Bronchial epithelial cell (primary cell): ENCODE measurements at regions not wholly inside any gene's neighbourhood (a gene's known extent, or its start where the extent isn't known, plus 50 kb on each side); places are given as distances from the start of the nearest gene placed in this dataset.

Source experiments
- DNase-seq: peaks from one replicate; pipeline ENCODE4 v3.0.0-alpha.2; 2010; ENCODE audit warnings: low read depth
- FAIRE-seq: peaks from 2 replicates; lab custom pipeline; 2011; peaks lifted over from hg19 to GRCh38; lab: Jason Lieb, UNC
- H3K27me3 ChIP-seq: 2 replicates; pipeline ENCODE4 v1.5.1; 2011; ENCODE audit warnings: low read length; ENCODE audit not compliant: control insufficient read depth, insufficient read depth
- H3K36me3 ChIP-seq: 2 replicates; pipeline ENCODE4 v1.5.1; 2011; ENCODE audit warnings: low read length; ENCODE audit not compliant: control insufficient read depth, insufficient read depth
- H3K4me3 ChIP-seq: 2 replicates; pipeline ENCODE4 v1.5.1; 2011; ENCODE audit warnings: mild to moderate bottlenecking, low read depth, low read length, control low read depth
- TF ChIP-seq, protein P1 (sequence below): IDR thresholded peaks from 2 replicates; pipeline ENCODE4 v1.5.1; 2011; ENCODE audit warnings: mild to moderate bottlenecking, moderate library complexity, low read length, control low read depth, inconsistent platforms; ENCODE audit not compliant: insufficient read depth, severe bottlenecking

DNA sequence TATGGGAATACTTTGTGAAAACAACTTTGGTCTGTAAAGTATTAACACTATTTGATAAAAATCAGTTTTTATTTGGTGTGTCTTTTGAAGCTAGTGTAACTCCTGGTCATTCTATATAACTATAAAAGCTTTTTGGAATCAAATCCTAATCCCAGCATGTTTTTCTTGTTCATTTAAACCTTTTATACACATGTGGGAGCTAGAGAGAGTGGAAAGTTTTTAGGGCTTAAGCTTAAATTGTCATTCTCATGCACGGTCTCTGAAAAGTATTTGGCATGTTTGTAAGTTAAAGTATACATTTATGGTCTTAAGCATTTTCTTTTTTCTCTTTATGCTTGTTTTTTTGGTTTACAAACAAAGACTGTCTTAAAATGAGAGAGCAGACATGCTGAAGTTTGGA lies 83.4 kb upstream of the RARB start:
- FAIRE-seq (no peak), DNase-seq (no peak)
- no peak overlapping the region for H3K4me3 ChIP-seq
- no peaks in the 10 kb centered on the region for H3K36me3 ChIP-seq
- H3K27me3 ChIP-seq = no peaks in the 10 kb centered on the region
- TF ChIP-seq, protein P1, sequence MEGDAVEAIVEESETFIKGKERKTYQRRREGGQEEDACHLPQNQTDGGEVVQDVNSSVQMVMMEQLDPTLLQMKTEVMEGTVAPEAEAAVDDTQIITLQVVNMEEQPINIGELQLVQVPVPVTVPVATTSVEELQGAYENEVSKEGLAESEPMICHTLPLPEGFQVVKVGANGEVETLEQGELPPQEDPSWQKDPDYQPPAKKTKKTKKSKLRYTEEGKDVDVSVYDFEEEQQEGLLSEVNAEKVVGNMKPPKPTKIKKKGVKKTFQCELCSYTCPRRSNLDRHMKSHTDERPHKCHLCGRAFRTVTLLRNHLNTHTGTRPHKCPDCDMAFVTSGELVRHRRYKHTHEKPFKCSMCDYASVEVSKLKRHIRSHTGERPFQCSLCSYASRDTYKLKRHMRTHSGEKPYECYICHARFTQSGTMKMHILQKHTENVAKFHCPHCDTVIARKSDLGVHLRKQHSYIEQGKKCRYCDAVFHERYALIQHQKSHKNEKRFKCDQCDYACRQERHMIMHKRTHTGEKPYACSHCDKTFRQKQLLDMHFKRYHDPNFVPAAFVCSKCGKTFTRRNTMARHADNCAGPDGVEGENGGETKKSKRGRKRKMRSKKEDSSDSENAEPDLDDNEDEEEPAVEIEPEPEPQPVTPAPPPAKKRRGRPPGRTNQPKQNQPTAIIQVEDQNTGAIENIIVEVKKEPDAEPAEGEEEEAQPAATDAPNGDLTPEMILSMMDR = no peak

DNA sequence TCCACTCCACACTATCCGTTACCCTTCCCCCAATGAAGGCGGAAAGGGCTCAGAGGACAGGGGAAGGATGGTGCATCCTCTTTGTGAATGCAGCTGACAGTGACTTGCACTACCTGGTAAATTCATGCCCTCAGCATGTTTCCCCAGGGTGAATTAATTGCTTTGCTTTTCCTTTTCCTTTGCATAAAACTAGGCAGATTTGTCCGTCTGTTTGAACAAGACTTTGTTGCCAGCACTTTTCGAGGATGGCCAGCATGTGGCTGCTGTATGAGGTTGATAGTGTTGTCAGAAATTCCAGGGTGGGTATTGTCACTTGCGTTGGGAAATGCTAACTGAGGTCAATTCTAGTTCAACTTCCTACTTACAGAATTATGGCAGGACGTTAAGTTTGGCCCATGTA lies 79.0 kb upstream of the RARB start:
- DNase-seq (no peak), FAIRE-seq (no peak)
- H3K4me3 ChIP-seq = no peak overlapping the region
- no peaks in the 10 kb centered on the region for H3K27me3 ChIP-seq
- TF ChIP-seq, protein P1 = no peak
- H3K36me3 ChIP-seq = no peaks in the 10 kb centered on the region

DNA sequence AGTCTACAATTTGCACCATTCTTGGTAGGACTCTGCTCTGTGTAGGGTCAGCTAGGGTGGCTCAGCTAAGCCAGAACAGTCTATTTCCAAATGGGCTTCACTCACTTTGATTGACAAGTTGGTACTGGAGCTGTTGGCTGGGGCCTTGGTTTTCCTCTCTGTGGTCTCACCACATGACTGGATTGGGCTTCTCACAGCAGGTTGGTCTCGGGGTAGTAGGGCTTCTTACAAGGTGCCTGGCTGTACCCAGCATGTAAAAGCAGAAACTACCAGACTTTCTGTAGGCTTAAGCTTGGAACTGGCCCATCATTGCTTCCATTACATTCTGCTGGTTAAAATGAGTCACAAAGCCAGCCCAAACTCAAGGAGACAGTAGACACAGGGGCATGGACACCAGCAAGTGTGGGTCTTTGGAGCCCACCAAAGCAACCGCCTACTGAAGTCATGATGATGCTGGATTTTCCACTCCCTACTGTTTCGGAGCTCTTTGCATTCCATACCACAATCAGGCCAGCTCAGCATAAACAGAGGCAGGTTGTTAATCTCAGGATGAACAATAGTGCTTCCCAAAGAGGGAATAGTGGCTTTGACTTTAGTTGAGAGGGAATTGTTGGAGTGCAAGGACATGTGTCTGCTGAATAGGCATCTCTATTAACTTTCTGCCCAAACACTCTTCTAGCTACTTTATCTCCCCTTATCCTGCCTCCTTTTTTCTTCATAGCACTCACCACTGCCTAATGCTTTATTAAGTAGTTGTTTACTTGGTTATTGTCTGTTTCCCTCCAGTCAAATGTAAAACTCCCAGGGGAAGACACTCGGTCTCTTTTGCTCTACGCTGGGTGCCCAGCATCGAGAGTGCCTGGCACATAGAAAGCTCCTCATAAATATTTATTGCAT lies 78.0 kb upstream of the RARB start:
- Histone ChIP-seq H3K27me3 (no peaks in the 10 kb centered on the region), H3K36me3 (no peaks in the 10 kb centered on the region), H3K4me3 (no peak overlapping the region)
- no peak for DNase-seq
- TF ChIP-seq, protein P1 = no peak
- FAIRE-seq = no peak

DNA sequence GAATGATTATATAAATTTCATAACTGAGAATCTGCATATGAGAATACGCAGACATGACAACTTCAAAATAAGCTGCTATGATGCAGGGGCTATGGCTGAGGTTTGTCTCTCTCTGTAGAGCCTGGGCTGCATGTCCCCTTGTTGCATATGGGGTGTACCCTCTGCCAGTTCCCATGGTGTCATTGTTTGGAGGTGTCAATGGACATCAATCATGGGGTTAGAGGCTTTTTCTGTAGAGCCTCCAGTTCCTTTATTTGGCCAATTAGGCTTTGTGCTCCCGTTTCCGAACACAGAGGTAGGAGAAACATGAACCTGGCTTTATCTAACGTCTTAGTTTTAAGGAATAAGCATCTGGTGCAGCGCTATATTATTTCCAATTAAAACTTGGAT lies 77.3 kb upstream of the RARB start:
- DNase-seq = no peak
- Histone ChIP-seq H3K4me3 (no peak overlapping the region), H3K27me3 (no peaks in the 10 kb centered on the region), H3K36me3 (no peaks in the 10 kb centered on the region)
- TF ChIP-seq, protein P1 = no peak
- no peak for FAIRE-seq

DNA sequence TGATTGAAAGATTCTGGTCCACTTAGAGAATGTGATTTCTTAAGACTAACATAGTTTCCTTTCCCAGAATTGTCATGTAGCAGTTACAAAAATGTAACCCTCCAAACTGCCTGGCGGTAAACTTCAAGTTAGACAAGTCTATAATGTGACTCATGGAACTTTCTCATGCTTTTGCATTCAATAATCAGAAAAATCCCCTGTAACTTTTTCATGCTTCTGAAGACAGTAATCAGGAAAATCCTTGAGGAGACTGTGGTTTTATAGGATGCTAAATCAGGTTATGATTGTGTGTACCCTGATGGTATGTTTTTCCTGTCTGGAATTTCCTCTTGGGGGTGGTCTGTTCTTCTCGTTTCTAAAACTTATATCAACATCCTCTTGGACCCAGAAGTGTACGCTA lies 74.0 kb upstream of the RARB start:
- Histone ChIP-seq H3K27me3 (no peaks in the 10 kb centered on the region), H3K36me3 (no peaks in the 10 kb centered on the region), H3K4me3 (no peak overlapping the region)
- FAIRE-seq (no peak), DNase-seq (no peak)
- TF ChIP-seq, protein P1 = no peak
